Parathyroid adenoma (tissue), 2 donors: ENCODE measurements at regions not wholly inside any gene's neighbourhood (a gene's known extent, or its start where the extent isn't known, plus 50 kb on each side); places are given as distances from the start of the nearest gene placed in this dataset.

Experiments
- H2AFZ ChIP-seq: fragments of 300-600 bp; sonication (generic); one replicate; pipeline ENCODE4 v1.7.0; 2017; ENCODE audit warnings: antibody characterized with exemption, mild to moderate bottlenecking
- H3K27ac ChIP-seq: fragments of 300-600 bp; sonication (generic); one replicate; pipeline ENCODE4 v1.7.0; 2017
- H3K27me3 ChIP-seq: fragments of 300-600 bp; sonication (generic); one replicate; pipeline ENCODE4 v1.7.0; 2017; ENCODE audit warnings: low read length; ENCODE audit not compliant: control insufficient read depth, insufficient read depth
- H3K36me3 ChIP-seq: fragments of 300-600 bp; sonication (generic); one replicate; pipeline ENCODE4 v1.7.0; 2017; ENCODE audit warnings: low read length; ENCODE audit not compliant: control insufficient read depth, insufficient read depth
- H3K4me1 ChIP-seq: fragments of 300-600 bp; sonication (generic); one replicate; pipeline ENCODE4 v1.7.0; 2017; ENCODE audit warnings: control low read depth
- H3K4me2 ChIP-seq: fragments of 300-600 bp; sonication (generic); one replicate; pipeline ENCODE4 v1.7.0; 2017; ENCODE audit warnings: low read length
- H3K4me3 ChIP-seq: fragments of 300-600 bp; sonication (generic); one replicate; pipeline ENCODE4 v1.7.0; 2017; ENCODE audit warnings: low read depth, low read length
- H3K79me2 ChIP-seq: fragments of 300-600 bp; sonication (generic); one replicate; pipeline ENCODE4 v1.7.0; 2017; ENCODE audit warnings: control low read depth
- H3K9ac ChIP-seq: fragments of 300-600 bp; sonication (generic); one replicate; pipeline ENCODE4 v1.7.0; 2017; ENCODE audit warnings: mild to moderate bottlenecking
- H3K9me3 ChIP-seq: fragments of 300-600 bp; sonication (generic); one replicate; pipeline ENCODE4 v1.7.0; 2017; ENCODE audit warnings: low read length; ENCODE audit not compliant: control insufficient read depth
- CTCF ChIP-seq: fragments of 300-600 bp; sonication (generic); IDR thresholded peaks from one replicate; pipeline ENCODE4 v1.7.0; 2017; ENCODE audit warnings: antibody characterized with exemption, mild to moderate bottlenecking
- donor health status: primary hyperparathyroidism.

- Histone ChIP-seq H3K27ac (no peak overlapping the region), H3K27me3 (no peaks in the 10 kb centered on the region)
- TF ChIP-seq CTCF: no peak
Measured at GRCh38 chr12:98179151-98179550, 336.2 kb upstream of the TMPO start.

GRCh38 chr12:98180603-98181002 lies 334.8 kb upstream of the TMPO start:
- Histone ChIP-seq H3K4me3 (no peak overlapping the region), H3K27me3 (no peaks in the 10 kb centered on the region), H3K9ac (no peak overlapping the region), H3K4me1 (no peaks in the 10 kb centered on the region), H2AFZ (no peak overlapping the region), H3K79me2 (no peaks in the 10 kb centered on the region), H3K9me3 (no peaks in the 10 kb centered on the region), H3K27ac (no peak overlapping the region), H3K36me3 (no peaks in the 10 kb centered on the region), H3K4me2 (no peak overlapping the region)
- no peak for TF ChIP-seq CTCF

More at GRCh38 chr12:98179151-98179550, 336.2 kb upstream of the TMPO start:
- no peaks in the 10 kb centered on the region for H3K4me1 ChIP-seq
- H3K9ac ChIP-seq: no peak overlapping the region
- H3K36me3 ChIP-seq: no peaks in the 10 kb centered on the region
- no peak overlapping the region for H3K4me3 ChIP-seq
- H3K4me2 ChIP-seq: no peak overlapping the region
- no peaks in the 10 kb centered on the region for H3K79me2 ChIP-seq
- H3K9me3 ChIP-seq: no peaks in the 10 kb centered on the region
- no peak overlapping the region for H2AFZ ChIP-seq

GRCh38 chr12:98182821-98183220 lies 332.6 kb upstream of the TMPO start:
- H3K4me1 ChIP-seq: no peaks in the 10 kb centered on the region
- H3K4me2 ChIP-seq: no peak overlapping the region
- H3K27ac ChIP-seq: no peak overlapping the region
- no peak overlapping the region for H3K4me3 ChIP-seq
- no peak overlapping the region for H2AFZ ChIP-seq
- no peaks in the 10 kb centered on the region for H3K79me2 ChIP-seq
- H3K27me3 ChIP-seq: no peaks in the 10 kb centered on the region
- H3K36me3 ChIP-seq: no peaks in the 10 kb centered on the region
- no peak overlapping the region for H3K9ac ChIP-seq
- TF ChIP-seq CTCF: no peak
- no peaks in the 10 kb centered on the region for H3K9me3 ChIP-seq

- Histone ChIP-seq H3K4me1 (no peaks in the 10 kb centered on the region), H3K27ac (no peak overlapping the region), H3K9ac (no peak overlapping the region), H3K36me3 (no peaks in the 10 kb centered on the region), H3K9me3 (no peaks in the 10 kb centered on the region), H3K4me3 (no peak overlapping the region), H3K4me2 (no peak overlapping the region), H3K27me3 (no peaks in the 10 kb centered on the region), H2AFZ (no peak overlapping the region), H3K79me2 (no peaks in the 10 kb centered on the region)
- TF ChIP-seq CTCF: no peak
Measured at GRCh38 chr12:98185606-98186005, 329.8 kb upstream of the TMPO start.

GRCh38 chr12:98188650-98189077 lies 326.7 kb upstream of the TMPO start:
- no peaks in the 10 kb centered on the region for H3K27me3 ChIP-seq
- H3K4me2 ChIP-seq: no peak overlapping the region
- no peak overlapping the region for H3K9ac ChIP-seq

More at GRCh38 chr12:98188650-98189077, 326.7 kb upstream of the TMPO start:
- Histone ChIP-seq H3K79me2 (no peaks in the 10 kb centered on the region), H3K9me3 (no peaks in the 10 kb centered on the region), H3K4me1 (no peaks in the 10 kb centered on the region), H3K27ac (no peak overlapping the region), H2AFZ (no peak overlapping the region), H3K36me3 (no peaks in the 10 kb centered on the region), H3K4me3 (no peak overlapping the region)
- no peak for TF ChIP-seq CTCF
